ENCODE measurements at regions not wholly inside any gene's neighbourhood (a gene's known extent, or its start where the extent isn't known, plus 50 kb on each side); places are given as distances from the start of the nearest gene placed in this dataset.

DNA sequence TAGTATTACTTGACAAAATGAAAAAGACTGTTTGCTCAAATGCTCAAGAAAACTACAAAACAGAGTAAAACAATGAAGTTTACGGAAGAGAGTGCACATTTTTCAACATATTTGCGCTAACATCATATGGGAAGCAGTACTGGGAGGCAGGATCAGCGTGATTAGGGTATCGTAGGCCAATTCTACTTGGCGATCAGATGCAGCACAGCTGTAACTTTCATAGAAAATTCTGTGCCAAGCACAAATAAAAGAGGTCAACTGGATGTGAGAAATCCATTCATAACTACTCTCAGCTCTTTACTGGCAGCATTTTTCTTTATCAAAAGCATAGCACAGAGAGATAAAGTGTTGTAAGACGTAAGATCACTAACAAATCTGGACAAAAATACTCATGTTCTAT lies 1196.3 kb upstream of the GBE1 start:
- no peak for TF ChIP-seq GATA2 (IDR thresholded peaks at IDR 0.05; ENCODE audit: low read depth, low read length)
- no peak for TF ChIP-seq GATA3 (IDR thresholded peaks at IDR 0.05; ENCODE audit: low read depth, low read length)
